CD14-positive monocyte (primary cell): ENCODE measurements at regions not wholly inside any gene's neighbourhood (a gene's known extent, or its start where the extent isn't known, plus 50 kb on each side); places are given as distances from the start of the nearest gene placed in this dataset. TPM values are rescaled to one million over a fixed set of nuclear protein-coding genes. Genes with fewer than 3 reads are reported as not detected.
"Not testable (repeated sequence)": the region's sequence is repeated elsewhere in the genome, so short reads cannot be mapped to it uniquely, and the experiment has no call there.

Source experiments
- DNase-seq, 3 donors: peaks; one replicate each; pipeline ENCODE4 v3.0.0-alpha.2; 2011 to 2022
- H2AFZ ChIP-seq: 2 replicates; pipeline ENCODE4 v1.6.0; 2012; ENCODE audit warnings: mild to moderate bottlenecking, low read depth, low read length, inconsistent platforms; ENCODE audit not compliant: insufficient read depth, poor library complexity, severe bottlenecking
- H3K27ac ChIP-seq, 2 donors: 1 replicate in 1 of 2; 2 replicates in 1 of 2; pipeline ENCODE4 v1.5.1; 2012 to 2013; ENCODE audit warnings: low read length in 2 of 2, control low read depth in 1 of 2, inconsistent platforms in 1 of 2, low read depth in 1 of 2, mild to moderate bottlenecking in 1 of 2
- H3K27me3 ChIP-seq, 2 donors: one replicate each; pipeline versions ENCODE4 v1.6.0 to v1.6.1; 2011 to 2013; ENCODE audit warnings: low read length in 2 of 2; ENCODE audit not compliant: control insufficient read depth in 2 of 2, insufficient read depth in 2 of 2
- H3K36me3 ChIP-seq, 2 donors: replicated peaks in 1 of 2; 1 replicate in 1 of 2; 2 replicates in 1 of 2; pipeline versions ENCODE4 v1.5.1 to v1.6.1; 2012 to 2013; ENCODE audit warnings: low read length in 2 of 2, control low read depth in 1 of 2, inconsistent platforms in 1 of 2, mild to moderate bottlenecking in 1 of 2; ENCODE audit not compliant: insufficient read depth in 2 of 2, control insufficient read depth in 1 of 2
- H3K4me1 ChIP-seq, 2 donors: 1 replicate in 1 of 2; 2 replicates in 1 of 2; pipeline versions ENCODE4 v1.5.1 to v1.6.1; 2012 to 2013; ENCODE audit warnings: low read length in 2 of 2, control low read depth in 1 of 2, inconsistent platforms in 1 of 2, mild to moderate bottlenecking in 1 of 2, moderate library complexity in 1 of 2; ENCODE audit not compliant: insufficient read depth in 2 of 2, control insufficient read depth in 1 of 2
- H3K4me2 ChIP-seq: replicated peaks from 2 replicates; pipeline ENCODE3; 2012; ENCODE audit warnings: low read length, moderate library complexity, mild to moderate bottlenecking; ENCODE audit not compliant: poor library complexity, severe bottlenecking; ENCODE audit errors: extremely low read depth
- H3K4me3 ChIP-seq, 3 experiments: fragments of 200-600 bp in 1 of 3; sonication (generic) in 1 of 3; replicated peaks in 1 of 3; 1 replicate in 2 of 3; 2 replicates in 1 of 3; pipeline ENCODE4 v1.5.1; 2011 to 2013; ENCODE audit warnings: low read length in 3 of 3, mild to moderate bottlenecking in 3 of 3, control low read depth in 2 of 3, low read depth in 2 of 3, inconsistent platforms in 1 of 3, moderate library complexity in 1 of 3
- H3K79me2 ChIP-seq: 2 replicates; pipeline ENCODE4 v1.6.0; 2012; ENCODE audit warnings: mild to moderate bottlenecking, control low read depth, inconsistent platforms, low read length, moderate library complexity; ENCODE audit not compliant: insufficient read depth
- H3K9ac ChIP-seq: 2 replicates; pipeline ENCODE4 v1.6.0; 2017; ENCODE audit warnings: low read length, mild to moderate bottlenecking; ENCODE audit not compliant: insufficient read depth, poor library complexity, severe bottlenecking
- H3K9me3 ChIP-seq, 2 donors: replicated peaks in 1 of 2; 1 replicate in 1 of 2; 2 replicates in 1 of 2; pipeline versions ENCODE4 v1.5.1 to v1.6.1; 2012 to 2013; ENCODE audit warnings: low read length in 2 of 2, control low read depth in 1 of 2; ENCODE audit not compliant: control insufficient read depth in 1 of 2, insufficient read depth in 1 of 2
- H4K20me1 ChIP-seq: 2 replicates; pipeline ENCODE4 v1.6.0; 2012; ENCODE audit warnings: mild to moderate bottlenecking, low read length, control low read depth, moderate library complexity; ENCODE audit not compliant: insufficient read depth
- H3K27ac Mint-ChIP-seq, 7 donors: one replicate each; pipeline ENCODE4 v1.8.0; 2020; ENCODE audit warnings: mild to moderate bottlenecking in 7 of 7, mixed read lengths in 7 of 7, moderate library complexity in 6 of 7, inconsistent platforms in 2 of 7
- H3K27me3 Mint-ChIP-seq, 3 donors: one replicate each; pipeline ENCODE4 v1.8.0; 2021 to 2022; ENCODE audit warnings: low read depth in 3 of 3, mild to moderate bottlenecking in 3 of 3, mixed read lengths in 3 of 3, moderate library complexity in 3 of 3, inconsistent platforms in 1 of 3
- H3K36me3 Mint-ChIP-seq, 2 donors: one replicate each; pipeline ENCODE4 v1.8.0; 2020; ENCODE audit warnings: mixed read lengths in 2 of 2, inconsistent platforms in 1 of 2, mild to moderate bottlenecking in 1 of 2
- H3K4me1 Mint-ChIP-seq: one replicate; pipeline ENCODE4 v1.8.0; 2020; ENCODE audit warnings: mild to moderate bottlenecking, mixed read lengths
- H3K4me3 Mint-ChIP-seq, 2 donors: one replicate each; pipeline ENCODE4 v1.8.0; 2020; ENCODE audit warnings: mild to moderate bottlenecking in 2 of 2, mixed read lengths in 2 of 2, moderate library complexity in 1 of 2
- H3K9me3 Mint-ChIP-seq, 7 donors: one replicate each; pipeline ENCODE4 v1.8.0; 2020 to 2022; ENCODE audit warnings: mixed read lengths in 7 of 7, mild to moderate bottlenecking in 6 of 7, moderate library complexity in 6 of 7, inconsistent platforms in 2 of 7
- WGBS: methylation state at CpG from one replicate; pipeline ENCODE4 v1.1.5; 2013; ENCODE audit warnings: missing lambda C conversion rate; ENCODE audit not compliant: insufficient coverage; 5-methylcytosine and 5-hydroxymethylcytosine counted together
- intact Hi-C, 2 donors: fragments of 100-400 bp; cut with micrococcal nuclease; formaldehyde crosslinking; loops; one replicate each; pipeline versions ENCODE4 v1.15.0 to v1.15.1; 2023
- small RNA-seq: library from RNA; depleted of rRNA; stranded (forward); fragments of <200 nt; gene quantifications from one replicate; pipeline ENCODE3, GENCODE V24; 2012; ENCODE audit warnings: low read depth; ENCODE audit not compliant: insufficient read length

- not testable (repeated sequence) for H3K4me1 Mint-ChIP-seq, H3K27ac ChIP-seq
Measured at GRCh38 chr2:89649268-89649667, 957.8 kb downstream of the RPIA start.

GRCh38 chr2:89679254-89679653, 987.8 kb downstream of the RPIA start:
- H3K4me3 ChIP-seq, H3K4me3 Mint-ChIP-seq, H2AFZ ChIP-seq, H4K20me1 ChIP-seq, H3K4me1 Mint-ChIP-seq, H3K9me3 Mint-ChIP-seq, DNase-seq, H3K4me1 ChIP-seq, H3K4me2 ChIP-seq, H3K27me3 Mint-ChIP-seq, H3K9ac ChIP-seq, H3K9me3 ChIP-seq, H3K27me3 ChIP-seq, H3K36me3 ChIP-seq, H3K36me3 Mint-ChIP-seq, H3K79me2 ChIP-seq, H3K27ac ChIP-seq, H3K27ac Mint-ChIP-seq, intact Hi-C loops: not testable (repeated sequence)
- 83% methylated on average over 2 of the region's 4 CpGs for WGBS

More at GRCh38 chr2:89649268-89649667, 957.8 kb downstream of the RPIA start:
- H3K27me3 ChIP-seq, DNase-seq, H2AFZ ChIP-seq, H3K36me3 ChIP-seq, H3K27me3 Mint-ChIP-seq, H3K4me2 ChIP-seq, H3K4me3 Mint-ChIP-seq, H3K4me3 ChIP-seq, H3K79me2 ChIP-seq, H3K9me3 Mint-ChIP-seq, H4K20me1 ChIP-seq, H3K27ac Mint-ChIP-seq, H3K4me1 ChIP-seq, H3K9me3 ChIP-seq, H3K9ac ChIP-seq, H3K36me3 Mint-ChIP-seq, intact Hi-C loops: not testable (repeated sequence)
- 70% methylated on average over 3 of the region's 20 CpGs for WGBS

Small RNAs in the stretch of these regions (small RNA-seq; reads per million reads assigned to genes)
- gene RF00001, result not detected
